Ascending aorta (tissue), 2 donors: ENCODE measurements at regions not wholly inside any gene's neighbourhood (a gene's known extent, or its start where the extent isn't known, plus 50 kb on each side); places are given as distances from the start of the nearest gene placed in this dataset.
A peak's percentile ranks its signal among the peaks of the same experiment; 100 is the strongest.

Experiments used
- DNase-seq, 2 donors: peaks; one replicate each; pipeline ENCODE4 v3.0.0-alpha.2; 2019; ENCODE audit warnings: low spot score in 2 of 2
- H3K27ac ChIP-seq, 2 donors: fragments of 200-600 bp; sonication (generic); one replicate each; pipeline ENCODE4 v1.5.1; 2016 to 2017; ENCODE audit warnings: mild to moderate bottlenecking in 1 of 2
- H3K27me3 ChIP-seq: fragments of 200-600 bp; sonication (generic); one replicate; pipeline ENCODE4 v1.5.1; 2017
- H3K36me3 ChIP-seq, 2 donors: fragments of 200-600 bp; sonication (generic); one replicate each; pipeline ENCODE4 v1.5.1; 2016
- H3K4me1 ChIP-seq, 2 donors: fragments of 200-600 bp; sonication (generic); one replicate each; pipeline ENCODE4 v1.5.1; 2016 to 2017; ENCODE audit warnings: mild to moderate bottlenecking in 1 of 2
- H3K4me3 ChIP-seq, 2 donors: fragments of 200-600 bp; sonication (generic); one replicate each; pipeline ENCODE4 v1.5.1; 2016 to 2017; ENCODE audit warnings: mild to moderate bottlenecking in 1 of 2
- H3K9me3 ChIP-seq, 2 donors: fragments of 200-600 bp; sonication (generic); one replicate each; pipeline ENCODE4 v1.5.1; 2016
- CTCF ChIP-seq, 3 experiments: fragments of 200-600 bp in 2 of 3; fragments of 450-650 bp in 1 of 3; sonication (generic) in 2 of 3; IDR thresholded peaks; one replicate each; pipeline ENCODE4 v1.5.1; 2016 to 2019; ENCODE audit warnings: antibody characterized with exemption in 3 of 3, mild to moderate bottlenecking in 1 of 3, moderate library complexity in 1 of 3
- intact Hi-C: fragments of 100-400 bp; cut with DNase I; formaldehyde crosslinking; loops from one replicate; pipeline ENCODE4 v1.15.1; 2023

- H3K36me3 ChIP-seq, result no peaks in the 10 kb centered on the region
- intact Hi-C loops, result no loop called here
- H3K9me3 ChIP-seq, result no peaks in the 10 kb centered on the region
- H3K27me3 ChIP-seq, result no peaks in the 10 kb centered on the region
- H3K4me1 ChIP-seq, result no peaks in the 10 kb centered on the region
- H3K4me3 ChIP-seq, result no peak overlapping the region
- TF ChIP-seq CTCF (IDR thresholded peaks at IDR 0.05), result no peak
- no peak for DNase-seq
- H3K27ac ChIP-seq, result peak overlapping the region in 1 of 2 donors; percentile 12
Observed at GRCh38 chr12:92446083-92446460, 256.7 kb upstream of the PLEKHG7 start.

GRCh38 chr12:92445253-92446082 lies 257.3 kb upstream of the PLEKHG7 start:
- no peaks in the 10 kb centered on the region for H3K9me3 ChIP-seq
- peak overlapping the region; percentile 12 to 44 for H3K27ac ChIP-seq
- H3K27me3 ChIP-seq, result no peaks in the 10 kb centered on the region
- H3K4me3 ChIP-seq, result no peak overlapping the region
- no peak for TF ChIP-seq CTCF (IDR thresholded peaks at IDR 0.05)
- no peaks in the 10 kb centered on the region for H3K36me3 ChIP-seq
- DNase-seq, result peak in 1 of 2 donors; percentile 63
- intact Hi-C loops, result no loop called here
- H3K4me1 ChIP-seq, result no peaks in the 10 kb centered on the region

GRCh38 chr12:92444763-92445162 lies 258.0 kb upstream of the PLEKHG7 start:
- Histone ChIP-seq H3K27me3 (no peaks in the 10 kb centered on the region), H3K9me3 (no peaks in the 10 kb centered on the region), H3K27ac (peak overlapping the region in 1 of 2 donors; percentile 12), H3K4me1 (no peaks in the 10 kb centered on the region), H3K4me3 (no peak overlapping the region), H3K36me3 (no peaks in the 10 kb centered on the region)
- intact Hi-C loops, result no loop called here
- peak in 1 of 2 donors; percentile 66 for DNase-seq
- TF ChIP-seq CTCF (IDR thresholded peaks at IDR 0.05), result no peak

- intact Hi-C loops, result no loop called here
- no peak for DNase-seq
- Histone ChIP-seq H3K9me3 (no peaks in the 10 kb centered on the region), H3K36me3 (no peaks in the 10 kb centered on the region), H3K4me3 (no peak overlapping the region), H3K27ac (no peak overlapping the region), H3K27me3 (no peaks in the 10 kb centered on the region), H3K4me1 (peaks cover 0 to 8% of the 10 kb centered on the region in 2 donors)
- no peak for TF ChIP-seq CTCF (IDR thresholded peaks at IDR 0.05)
Observed at GRCh38 chr12:92442782-92443181, 260.0 kb upstream of the PLEKHG7 start.

GRCh38 chr12:92440072-92440471 lies 262.7 kb upstream of the PLEKHG7 start:
- Histone ChIP-seq H3K4me3 (no peak overlapping the region), H3K36me3 (no peaks in the 10 kb centered on the region), H3K4me1 (peaks cover 0 to 8% of the 10 kb centered on the region in 2 donors), H3K27me3 (no peaks in the 10 kb centered on the region), H3K27ac (no peak overlapping the region), H3K9me3 (no peaks in the 10 kb centered on the region)
- no peak for DNase-seq
- no peak for TF ChIP-seq CTCF (IDR thresholded peaks at IDR 0.05)
- intact Hi-C loops, result no loop called here
